Breast epithelium (tissue), 4 donors: ENCODE measurements at regions not wholly inside any gene's neighbourhood (a gene's known extent, or its start where the extent isn't known, plus 50 kb on each side); places are given as distances from the start of the nearest gene placed in this dataset.

Experiments
- DNase-seq, 2 donors: peaks; one replicate each; pipeline ENCODE4 v3.0.0-alpha.2; 2019; ENCODE audit warnings: low spot score in 2 of 2
- H3K27ac ChIP-seq, 2 donors: fragments of 200-600 bp; sonication (generic) in 1 of 2; one replicate each; pipeline ENCODE4 v1.5.1; 2016 to 2019; ENCODE audit warnings: mild to moderate bottlenecking in 1 of 2
- H3K27me3 ChIP-seq, 2 donors: fragments of 200-600 bp; sonication (generic) in 1 of 2; one replicate each; pipeline versions ENCODE4 v1.5.1 to v1.6.0; 2017 to 2019; ENCODE audit warnings: control low read depth in 1 of 2, mild to moderate bottlenecking in 1 of 2
- H3K36me3 ChIP-seq: fragments of 200-600 bp; one replicate; pipeline ENCODE4 v1.5.1; 2019
- H3K4me1 ChIP-seq, 2 donors: fragments of 200-600 bp; sonication (generic); one replicate each; pipeline ENCODE4 v1.5.1; 2016 to 2019; ENCODE audit warnings: control low read depth in 1 of 2
- H3K4me3 ChIP-seq, 3 donors: fragments of 200-600 bp; sonication (generic); 1 replicate in 2 of 3; 2 replicates in 1 of 3; pipeline ENCODE4 v1.5.1; 2016 to 2019; ENCODE audit warnings: mild to moderate bottlenecking in 3 of 3, moderate library complexity in 2 of 3
- H3K9me3 ChIP-seq, 2 donors: fragments of 200-600 bp; sonication (generic) in 1 of 2; one replicate each; pipeline ENCODE4 v1.5.1; 2016 to 2019; ENCODE audit warnings: control low read depth in 1 of 2
- POLR2A ChIP-seq: fragments of 450-650 bp; IDR thresholded peaks from one replicate; pipeline ENCODE4 v1.6.1; 2016; ENCODE audit warnings: antibody characterized with exemption, mild to moderate bottlenecking, moderate library complexity
- POLR2AphosphoS5 ChIP-seq, 3 donors: sonication (generic); formaldehyde crosslinking; IDR thresholded peaks; one replicate each; pipeline ENCODE4 v1.6.1; 2017; ENCODE audit warnings: antibody characterized with exemption in 3 of 3
- intact Hi-C: fragments of 100-400 bp; cut with DNase I; formaldehyde crosslinking; loops from one replicate; pipeline ENCODE4 v1.15.1; 2023; ENCODE audit warnings: low total_unique reads
- TF ChIP-seq, protein P1 (sequence below), 3 donors: fragments of 450-650 bp; IDR thresholded peaks; one replicate each; pipeline ENCODE4 v1.5.1; 2016 to 2017; ENCODE audit warnings: antibody characterized with exemption in 3 of 3, mild to moderate bottlenecking in 3 of 3, moderate library complexity in 3 of 3

DNA sequence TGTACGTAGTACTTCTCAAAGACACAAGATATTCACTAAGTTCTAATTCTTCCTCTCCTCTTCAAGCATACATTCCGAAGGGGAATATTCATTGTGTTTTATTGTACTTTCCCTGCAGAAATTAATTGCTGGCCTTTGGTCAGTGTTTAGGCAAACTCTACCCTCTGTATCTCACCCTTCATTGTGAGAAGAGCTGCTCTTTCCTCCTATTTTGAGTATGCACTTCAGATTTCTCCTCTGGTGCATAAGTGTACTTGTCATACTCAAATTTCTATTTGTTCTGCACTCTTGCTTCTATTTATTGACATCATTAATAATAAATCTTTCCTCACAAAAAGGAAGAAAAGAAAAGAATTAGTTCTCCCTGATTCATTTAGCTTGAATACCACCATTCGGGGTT is 485.4 kb upstream of the SLC8A1 start:
- intact Hi-C loops, result no loop called here
- Histone ChIP-seq H3K4me1 (no peaks in the 10 kb centered on the region), H3K4me3 (no peak overlapping the region)

GRCh38 chr2:40953341-40953740 is 501.5 kb upstream of the SLC8A1 start:
- Histone ChIP-seq H3K4me3 (no peak overlapping the region), H3K36me3 (no peaks in the 10 kb centered on the region), H3K9me3 (no peaks in the 10 kb centered on the region), H3K27me3 (no peaks in the 10 kb centered on the region), H3K27ac (no peak overlapping the region), H3K4me1 (no peaks in the 10 kb centered on the region)
- intact Hi-C loops, result no loop called here
- no peak for DNase-seq
- TF ChIP-seq POLR2A (no peak), POLR2AphosphoS5 (IDR thresholded peaks at IDR 0.05) (no peak)
- TF ChIP-seq, protein P1, sequence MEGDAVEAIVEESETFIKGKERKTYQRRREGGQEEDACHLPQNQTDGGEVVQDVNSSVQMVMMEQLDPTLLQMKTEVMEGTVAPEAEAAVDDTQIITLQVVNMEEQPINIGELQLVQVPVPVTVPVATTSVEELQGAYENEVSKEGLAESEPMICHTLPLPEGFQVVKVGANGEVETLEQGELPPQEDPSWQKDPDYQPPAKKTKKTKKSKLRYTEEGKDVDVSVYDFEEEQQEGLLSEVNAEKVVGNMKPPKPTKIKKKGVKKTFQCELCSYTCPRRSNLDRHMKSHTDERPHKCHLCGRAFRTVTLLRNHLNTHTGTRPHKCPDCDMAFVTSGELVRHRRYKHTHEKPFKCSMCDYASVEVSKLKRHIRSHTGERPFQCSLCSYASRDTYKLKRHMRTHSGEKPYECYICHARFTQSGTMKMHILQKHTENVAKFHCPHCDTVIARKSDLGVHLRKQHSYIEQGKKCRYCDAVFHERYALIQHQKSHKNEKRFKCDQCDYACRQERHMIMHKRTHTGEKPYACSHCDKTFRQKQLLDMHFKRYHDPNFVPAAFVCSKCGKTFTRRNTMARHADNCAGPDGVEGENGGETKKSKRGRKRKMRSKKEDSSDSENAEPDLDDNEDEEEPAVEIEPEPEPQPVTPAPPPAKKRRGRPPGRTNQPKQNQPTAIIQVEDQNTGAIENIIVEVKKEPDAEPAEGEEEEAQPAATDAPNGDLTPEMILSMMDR (IDR thresholded peaks at IDR 0.05), result no peak

More for the DNA sequence above, 485.4 kb upstream of the SLC8A1 start:
- H3K36me3 ChIP-seq, result no peaks in the 10 kb centered on the region
- no peak for TF ChIP-seq POLR2A
- TF ChIP-seq, protein P1 (IDR thresholded peaks at IDR 0.05), result no peak
- no peak for TF ChIP-seq POLR2AphosphoS5 (IDR thresholded peaks at IDR 0.05)
- no peak overlapping the region for H3K27ac ChIP-seq
- DNase-seq, result no peak
- H3K9me3 ChIP-seq, result peaks cover 0 to 12% of the 10 kb centered on the region in 2 donors
- no peaks in the 10 kb centered on the region for H3K27me3 ChIP-seq

DNA sequence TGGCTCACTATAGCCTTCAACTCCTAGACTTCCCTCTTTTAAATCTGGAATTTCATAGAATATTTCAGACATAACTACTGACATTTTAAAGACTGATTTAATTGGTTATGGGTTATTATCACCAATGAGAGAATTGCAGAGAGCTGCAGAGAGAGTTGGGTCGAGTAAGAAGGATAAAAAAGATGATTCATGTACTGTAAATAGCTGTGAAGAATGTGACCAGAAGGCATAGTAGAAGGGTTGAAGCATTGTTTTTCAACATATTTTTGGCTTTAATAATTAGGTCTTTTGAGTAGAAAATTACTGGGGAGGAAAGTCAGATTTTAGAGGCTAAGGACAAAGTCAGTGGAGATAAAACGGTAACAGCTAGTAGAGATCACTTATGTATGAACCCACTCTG is 503.2 kb upstream of the SLC8A1 start:
- TF ChIP-seq POLR2A, result no peak
- TF ChIP-seq POLR2AphosphoS5 (IDR thresholded peaks at IDR 0.05), result no peak
- TF ChIP-seq, protein P1 (IDR thresholded peaks at IDR 0.05), result no peak
- Histone ChIP-seq H3K9me3 (no peaks in the 10 kb centered on the region), H3K27me3 (no peaks in the 10 kb centered on the region), H3K4me1 (no peaks in the 10 kb centered on the region), H3K36me3 (no peaks in the 10 kb centered on the region), H3K27ac (no peak overlapping the region), H3K4me3 (no peak overlapping the region)
- intact Hi-C loops, result no loop called here
- DNase-seq, result no peak

DNA sequence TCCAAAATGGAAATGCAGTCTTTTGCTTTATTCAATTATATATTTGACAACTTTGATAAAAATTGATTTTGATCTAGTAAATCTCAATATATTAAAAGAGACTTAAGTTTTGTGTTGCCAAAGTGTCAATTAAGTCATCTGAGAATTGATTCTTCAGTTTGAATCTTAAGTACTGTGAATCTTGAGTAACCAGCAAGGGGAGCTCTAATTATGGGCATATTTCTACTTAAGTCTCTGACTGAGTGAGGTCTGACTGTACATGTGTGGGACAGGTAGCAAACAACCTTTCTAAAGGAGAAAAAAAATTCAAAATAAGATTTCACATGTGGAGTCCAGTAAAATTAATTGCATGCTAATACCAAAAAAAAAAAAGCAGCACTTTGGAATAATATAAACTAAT is 503.7 kb upstream of the SLC8A1 start:
- intact Hi-C loops, result no loop called here
- Histone ChIP-seq H3K27ac (no peak overlapping the region), H3K36me3 (no peaks in the 10 kb centered on the region), H3K9me3 (no peaks in the 10 kb centered on the region), H3K4me1 (no peaks in the 10 kb centered on the region), H3K4me3 (no peak overlapping the region), H3K27me3 (no peaks in the 10 kb centered on the region)
- no peak for DNase-seq
- TF ChIP-seq POLR2AphosphoS5 (IDR thresholded peaks at IDR 0.05), result no peak
- TF ChIP-seq POLR2A, result no peak
- TF ChIP-seq, protein P1 (IDR thresholded peaks at IDR 0.05), result no peak

DNA sequence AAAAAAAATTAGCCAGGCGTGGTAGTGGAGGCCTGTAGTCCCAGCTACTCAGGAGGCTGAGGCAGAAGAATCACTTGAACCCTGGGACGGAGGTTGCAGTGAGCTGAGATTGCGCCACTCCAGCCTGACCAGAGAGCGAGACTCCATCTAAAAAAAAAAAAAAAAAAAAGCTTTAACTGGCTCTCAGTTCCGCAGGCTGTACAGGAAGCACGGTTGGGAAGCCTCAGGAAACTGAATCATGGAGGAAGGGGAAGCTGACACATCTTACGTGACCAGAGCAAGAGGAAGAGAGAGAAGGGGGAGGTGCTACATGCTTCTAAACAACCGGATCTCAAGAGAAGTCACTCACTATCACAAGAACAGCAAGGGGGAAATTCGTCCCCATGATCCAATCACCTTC is 505.6 kb upstream of the SLC8A1 start:
- H3K36me3 ChIP-seq, result no peaks in the 10 kb centered on the region
- H3K4me1 ChIP-seq, result no peaks in the 10 kb centered on the region
- no peak for DNase-seq
- H3K27me3 ChIP-seq, result no peaks in the 10 kb centered on the region
- intact Hi-C loops, result no loop called here
- no peak overlapping the region for H3K27ac ChIP-seq
- TF ChIP-seq POLR2AphosphoS5 (IDR thresholded peaks at IDR 0.05) (no peak), POLR2A (no peak)
- TF ChIP-seq, protein P1 (IDR thresholded peaks at IDR 0.05), result no peak
- no peak overlapping the region for H3K4me3 ChIP-seq
- no peaks in the 10 kb centered on the region for H3K9me3 ChIP-seq
